D721Med (cell line): ENCODE measurements at regions not wholly inside any gene's neighbourhood (a gene's known extent, or its start where the extent isn't known, plus 50 kb on each side); places are given as distances from the start of the nearest gene placed in this dataset.

Source experiments
- DNase-seq: peaks from one replicate; pipeline ENCODE4 v3.0.0; 2011; ENCODE audit warnings: low spot score; ENCODE audit not compliant: insufficient read length
- FAIRE-seq: peaks from 2 replicates; lab custom pipeline; 2011; peaks lifted over from hg19 to GRCh38; lab: Jason Lieb, UNC
- CTCF ChIP-seq: IDR thresholded peaks from 2 replicates; pipeline ENCODE4 v1.5.1; 2012; ENCODE audit warnings: mild to moderate bottlenecking, control low read depth; ENCODE audit not compliant: insufficient read depth; ENCODE audit errors: missing control alignments

GRCh38 chr3:170753421-170754310 lies 116.3 kb downstream of the RPL22L1 start:
- FAIRE-seq: no peak
- no peak for TF ChIP-seq CTCF
- no peak for DNase-seq

GRCh38 chr3:170752571-170753155 lies 117.3 kb downstream of the RPL22L1 start:
- FAIRE-seq: no peak
- DNase-seq: no peak
- no peak for TF ChIP-seq CTCF

GRCh38 chr3:170751899-170752293 lies 118.1 kb downstream of the RPL22L1 start:
- TF ChIP-seq CTCF: no peak
- no peak for DNase-seq
- FAIRE-seq: no peak

GRCh38 chr3:170751083-170751898 lies 118.7 kb downstream of the RPL22L1 start:
- TF ChIP-seq CTCF: no peak
- no peak for DNase-seq
- no peak for FAIRE-seq

GRCh38 chr3:170750478-170750830 lies 119.5 kb downstream of the RPL22L1 start:
- TF ChIP-seq CTCF: no peak
- no peak for FAIRE-seq
- no peak for DNase-seq

GRCh38 chr3:170749765-170750477 lies 120.1 kb downstream of the RPL22L1 start:
- no peak for DNase-seq
- TF ChIP-seq CTCF: no peak
- FAIRE-seq: no peak
